H1 (cell line): ENCODE measurements at regions not wholly inside any gene's neighbourhood (a gene's known extent, or its start where the extent isn't known, plus 50 kb on each side); places are given as distances from the start of the nearest gene placed in this dataset.
A peak's percentile ranks its signal among the peaks of the same experiment; 100 is the strongest.

Experiments
- CTCF ChIA-PET: fragments of 300-600 bp; sonication (Branson Sonifier 250); formaldehyde crosslinking; loops from one replicate; lab custom pipeline; 2021; ENCODE audit not compliant: partially characterized antibody; lab: Charles Lee
- POLR2A ChIA-PET: fragments of 300-600 bp; sonication (Branson Sonifier 250); formaldehyde crosslinking; loops from one replicate; lab custom pipeline; 2021; ENCODE audit warnings: inconsistent platforms; ENCODE audit not compliant: partially characterized antibody; lab: Charles Lee
- DNase-seq, 2 experiments: peaks; one replicate each; pipeline versions ENCODE4 v3.0.0 to v3.0.0-alpha.2; 2010 to 2022; ENCODE audit warnings: low spot score in 2 of 2, low read depth in 1 of 2, mixed read lengths in 1 of 2
- FAIRE-seq: peaks from 2 replicates; lab custom pipeline; 2011; peaks lifted over from hg19 to GRCh38; lab: Jason Lieb, UNC
- H2AFZ ChIP-seq: 2 replicates; pipeline ENCODE4 v1.8.1; 2012; ENCODE audit warnings: low read length, inconsistent platforms
- H2AK5ac ChIP-seq: 2 replicates; pipeline ENCODE4 v1.6.1; 2013; ENCODE audit warnings: low read depth, low read length
- H2BK120ac ChIP-seq: replicated peaks from 2 replicates; pipeline ENCODE3; 2013; ENCODE audit warnings: low read depth, low read length, inconsistent platforms
- H2BK12ac ChIP-seq: 2 replicates; pipeline ENCODE4 v1.6.1; 2013; ENCODE audit warnings: low read depth, low read length
- H2BK15ac ChIP-seq: 2 replicates; pipeline ENCODE4 v1.6.1; 2013; ENCODE audit warnings: low read length
- H2BK20ac ChIP-seq: 2 replicates; pipeline ENCODE4 v1.6.1; 2013; ENCODE audit warnings: low read length
- H2BK5ac ChIP-seq: 2 replicates; pipeline ENCODE4 v1.6.1; 2013; ENCODE audit warnings: low read depth, low read length
- H3K14ac ChIP-seq: 2 replicates; pipeline ENCODE4 v1.6.1; 2013; ENCODE audit warnings: inconsistent platforms; ENCODE audit not compliant: insufficient read length
- H3K18ac ChIP-seq: 2 replicates; pipeline ENCODE4 v1.6.1; 2013; ENCODE audit warnings: low read length; ENCODE audit errors: extremely low read depth
- H3K23ac ChIP-seq: 2 replicates; pipeline ENCODE4 v1.6.1; 2013; ENCODE audit warnings: inconsistent platforms; ENCODE audit not compliant: insufficient read length
- H3K23me2 ChIP-seq: 2 replicates; pipeline ENCODE4 v1.6.1; 2013; ENCODE audit warnings: low read depth, low read length
- H3K27ac ChIP-seq: 2 replicates; pipeline ENCODE4 v1.6.1; 2011; ENCODE audit warnings: low read depth, low read length, inconsistent platforms
- H3K27me3 ChIP-seq, 4 experiments: replicated peaks in 1 of 4; 1 replicate in 1 of 4; 2 replicates in 3 of 4; pipeline versions ENCODE4 v1.6.1 to v1.8.1; 2011 to 2013; ENCODE audit warnings: low read length in 3 of 4, mild to moderate bottlenecking in 3 of 4, inconsistent platforms in 2 of 4, mixed read lengths in 2 of 4, moderate library complexity in 1 of 4; ENCODE audit not compliant: control insufficient read depth in 3 of 4, insufficient read depth in 3 of 4; ENCODE audit errors: extremely low read depth in 1 of 4
- H3K36me3 ChIP-seq, 4 experiments: 2 replicates each; pipeline versions ENCODE4 v1.6.1 to v1.8.1; 2011 to 2013; ENCODE audit warnings: mild to moderate bottlenecking in 4 of 4, low read length in 3 of 4, moderate library complexity in 2 of 4, control low read depth in 1 of 4, inconsistent platforms in 1 of 4; ENCODE audit not compliant: insufficient read depth in 4 of 4, control insufficient read depth in 2 of 4
- H3K4ac ChIP-seq: replicated peaks from 2 replicates; pipeline ENCODE3; 2013; ENCODE audit warnings: low read length, low read depth, mixed read lengths, inconsistent platforms; ENCODE audit not compliant: insufficient read length
- H3K4me1 ChIP-seq, 4 experiments: replicated peaks in 1 of 4; 1 replicate in 1 of 4; 2 replicates in 3 of 4; pipeline versions ENCODE4 v1.6.1 to v1.8.1; 2011 to 2013; ENCODE audit warnings: low read length in 3 of 4, inconsistent platforms in 2 of 4, mixed read lengths in 1 of 4; ENCODE audit not compliant: insufficient read depth in 4 of 4, control insufficient read depth in 3 of 4
- H3K4me2 ChIP-seq, 2 experiments: 2 replicates each; pipeline versions ENCODE4 v1.6.1 to v1.8.1; 2011 to 2013; ENCODE audit warnings: low read depth in 2 of 2, low read length in 2 of 2, control low read depth in 1 of 2, inconsistent platforms in 1 of 2, mild to moderate bottlenecking in 1 of 2; ENCODE audit not compliant: insufficient read depth in 1 of 2
- H3K4me3 ChIP-seq, 4 experiments: fragments of 200-600, 300-600 bp in 1 of 4; sonication (generic), shearing (Covaris generic), sonication (Bioruptor Twin) in 1 of 4; 2 replicates each; pipeline versions ENCODE4 v1.5.1 to v1.8.1; 2011 to 2016; ENCODE audit warnings: low read length in 4 of 4, low read depth in 3 of 4, control low read depth in 2 of 4, inconsistent platforms in 2 of 4, mild to moderate bottlenecking in 2 of 4, mixed read lengths in 1 of 4, moderate library complexity in 1 of 4; ENCODE audit not compliant: insufficient read depth in 2 of 4; ENCODE audit errors: extremely low read depth in 1 of 4
- H3K56ac ChIP-seq: replicated peaks from 2 replicates; pipeline ENCODE3; 2013; ENCODE audit warnings: low read depth, mild to moderate bottlenecking, mixed read lengths, low read length, inconsistent platforms; ENCODE audit not compliant: insufficient read length
- H3K79me1 ChIP-seq: 2 replicates; pipeline ENCODE4 v1.6.1; 2013; ENCODE audit warnings: low read depth, low read length, control low read depth
- H3K79me2 ChIP-seq, 2 experiments: 2 replicates each; pipeline versions ENCODE4 v1.6.1 to v1.8.1; 2012 to 2013; ENCODE audit warnings: low read length in 2 of 2, mild to moderate bottlenecking in 2 of 2, inconsistent platforms in 1 of 2; ENCODE audit not compliant: insufficient read depth in 2 of 2, control insufficient read depth in 1 of 2
- H3K9ac ChIP-seq, 4 experiments: replicated peaks in 1 of 4; 1 replicate in 1 of 4; 2 replicates in 3 of 4; pipeline versions ENCODE4 v1.6.1 to v1.8.1; 2011 to 2013; ENCODE audit warnings: low read depth in 3 of 4, low read length in 3 of 4, control low read depth in 2 of 4, mild to moderate bottlenecking in 2 of 4, moderate library complexity in 2 of 4, inconsistent platforms in 1 of 4; ENCODE audit errors: extremely low read depth in 1 of 4
- H3K9me3 ChIP-seq, 2 experiments: 2 replicates each; pipeline versions ENCODE4 v1.6.1 to v1.8.1; 2012 to 2013; ENCODE audit warnings: mild to moderate bottlenecking in 2 of 2, moderate library complexity in 2 of 2, control low read depth in 1 of 2, inconsistent platforms in 1 of 2, low read depth in 1 of 2, low read length in 1 of 2, mixed read lengths in 1 of 2; ENCODE audit not compliant: insufficient read depth in 2 of 2
- H4K20me1 ChIP-seq, 2 experiments: replicated peaks in 1 of 2; 2 replicates each; pipeline versions ENCODE3 to v1.8.1; 2011 to 2013; ENCODE audit warnings: inconsistent platforms in 2 of 2, low read length in 2 of 2, mild to moderate bottlenecking in 1 of 2; ENCODE audit not compliant: insufficient read depth in 2 of 2, control insufficient read depth in 1 of 2
- H4K5ac ChIP-seq: 2 replicates; pipeline ENCODE4 v1.6.1; 2013; ENCODE audit warnings: low read length, low read depth, mixed read lengths, inconsistent platforms; ENCODE audit not compliant: insufficient read length
- H4K8ac ChIP-seq: 2 replicates; pipeline ENCODE4 v1.8.0; 2013; ENCODE audit warnings: mild to moderate bottlenecking, moderate library complexity, low read length, inconsistent platforms; ENCODE audit not compliant: insufficient read depth; ENCODE audit errors: extremely low read depth
- H4K91ac ChIP-seq: replicated peaks from 2 replicates; pipeline ENCODE3; 2013; ENCODE audit warnings: low read length, mixed read lengths, inconsistent platforms; ENCODE audit not compliant: insufficient read length
- ASH2L ChIP-seq: fragments of 200-600, 300-600 bp; sonication (generic); IDR thresholded peaks from one replicate; pipeline ENCODE4 v1.7.1; 2017; ENCODE audit warnings: low read length
- BRCA1 ChIP-seq: IDR thresholded peaks from 2 replicates; pipeline ENCODE4 v1.6.1; 2012; ENCODE audit warnings: low read depth, low read length, improper control_type of control experiment
- HDAC2 ChIP-seq, 2 experiments: fragments of 300-600 bp in 1 of 2; sonication (generic) in 1 of 2; IDR thresholded peaks; 2 replicates each; pipeline ENCODE4 v1.6.1; 2011 to 2012; ENCODE audit warnings: low read depth in 2 of 2, low read length in 2 of 2, mild to moderate bottlenecking in 2 of 2, moderate library complexity in 2 of 2, borderline replicate concordance in 1 of 2, inconsistent platforms in 1 of 2
- KDM4A ChIP-seq: IDR thresholded peaks from one replicate; pipeline ENCODE4 v1.7.1; 2012; ENCODE audit warnings: low read depth, mild to moderate bottlenecking, moderate library complexity, low read length, inconsistent platforms; ENCODE audit not compliant: severe bottlenecking
- POLR2A ChIP-seq, 2 experiments: IDR thresholded peaks; 1 replicate in 1 of 2; 2 replicates in 1 of 2; pipeline ENCODE4 v1.6.1; 2011; ENCODE audit warnings: low read depth in 2 of 2, low read length in 2 of 2, mild to moderate bottlenecking in 2 of 2; ENCODE audit errors: control extremely low read depth in 1 of 2
- YY1 ChIP-seq: IDR thresholded peaks from 2 replicates; pipeline ENCODE4 v1.6.1; 2011; ENCODE audit warnings: low read depth, mild to moderate bottlenecking, low read length
- WGBS, 2 experiments: shearing (Covaris generic) in 1 of 2; methylation state at CpG; one replicate each; pipeline versions ENCODE4 v1.1.6 to v1.1.7; 2013 to 2015; ENCODE audit warnings: low lambda C conversion rate in 2 of 2, mixed read lengths in 2 of 2, inconsistent platforms in 1 of 2, low coverage in 1 of 2, missing lambda C conversion rate in 1 of 2; ENCODE audit not compliant: insufficient replicate concordance in 2 of 2, insufficient coverage in 1 of 2, insufficient read length in 1 of 2; ENCODE audit errors: extremely low coverage in 1 of 2, missing lambda C conversion rate in 1 of 2; 5-methylcytosine and 5-hydroxymethylcytosine counted together

GRCh38 chr4:180564448-180564847 is 1678.8 kb upstream of the TENM3 start:
- peak overlapping the region; percentile 59; the same call in 1 of the 2 replicates for H2AFZ ChIP-seq

More at GRCh38 chr4:180564448-180564847, 1678.8 kb upstream of the TENM3 start:
- Histone ChIP-seq H2BK5ac (no peak overlapping the region), H3K56ac (no peak overlapping the region), H3K27ac (no peak overlapping the region), H3K9me3 (no peaks in the 10 kb centered on the region), H3K18ac (no peak overlapping the region), H2AK5ac (no peak overlapping the region), H3K14ac (no peak overlapping the region), H3K23ac (no peak overlapping the region), H3K79me2 (no peaks in the 10 kb centered on the region), H3K4me1 (no peaks in the 10 kb centered on the region), H3K4me3 (no peak overlapping the region), H3K9ac (no peak overlapping the region), H3K79me1 (no peaks in the 10 kb centered on the region), H2BK120ac (no peak overlapping the region), H2BK15ac (no peak overlapping the region), H4K5ac (no peak overlapping the region), H3K27me3 (no peaks in the 10 kb centered on the region), H4K20me1 (peaks cover 0 to 4% of the 10 kb centered on the region in 2 experiments), H4K91ac (no peak overlapping the region), H2BK12ac (no peak overlapping the region), H2BK20ac (no peak overlapping the region), H3K36me3 (no peaks in the 10 kb centered on the region), H4K8ac (no peak overlapping the region), H3K4me2 (no peak overlapping the region), H3K4ac (no peak overlapping the region), H3K23me2 (peaks cover 16% of the 10 kb centered on the region; the same call in 1 of the 2 replicates)
- WGBS, 2 experiments: 95% methylated on average over 5 of the region's 5 CpGs; no CpG with 5 or more reads in 1 of the 2 experiments
- POLR2A ChIA-PET: no interaction called here
- TF ChIP-seq POLR2A (IDR thresholded peaks at IDR 0.05; ENCODE audit: control extremely low read depth in 1 of 2, low read depth in 2 of 2, low read length in 2 of 2) (no peak), KDM4A (no peak), HDAC2 (IDR thresholded peaks at IDR 0.05; ENCODE audit: borderline replicate concordance in 1 of 2, low read depth in 2 of 2, low read length in 2 of 2) (no peak), YY1 (no peak), BRCA1 (no peak), ASH2L (no peak)
- CTCF ChIA-PET: interaction anchor here (1.2 kb wide), 1 partner anchor 15 kb away, joined by 3 read pairs; no protein-coding TSS in a partner anchor
- DNase-seq (no peak), FAIRE-seq (no peak)
